GM23338 (cell line): ENCODE measurements at regions not wholly inside any gene's neighbourhood (a gene's known extent, or its start where the extent isn't known, plus 50 kb on each side); places are given as distances from the start of the nearest gene placed in this dataset.

Source experiments
- EZH2 ChIP-seq: fragments of 200-600 bp; sonication (generic); IDR thresholded peaks from one replicate; pipeline ENCODE4 v1.8.0; 2017; ENCODE audit warnings: antibody characterized with exemption, mild to moderate bottlenecking, low read depth; ENCODE audit not compliant: unreplicated experiment
- POLR2AphosphoS5 ChIP-seq: IDR thresholded peaks from 2 replicates; pipeline ENCODE4 v1.6.1; 2016; ENCODE audit warnings: antibody characterized with exemption, low read depth
- TF ChIP-seq, protein P1 (sequence below), 2 experiments: fragments of 200-600 bp in 1 of 2; sonication (generic) in 1 of 2; conservative IDR thresholded peaks; 2 replicates each; pipeline versions ENCODE4 v1.5.1 to v1.6.1; 2016 to 2017; ENCODE audit warnings: antibody characterized with exemption in 2 of 2, low read depth in 2 of 2, mild to moderate bottlenecking in 2 of 2, moderate library complexity in 1 of 2

DNA sequence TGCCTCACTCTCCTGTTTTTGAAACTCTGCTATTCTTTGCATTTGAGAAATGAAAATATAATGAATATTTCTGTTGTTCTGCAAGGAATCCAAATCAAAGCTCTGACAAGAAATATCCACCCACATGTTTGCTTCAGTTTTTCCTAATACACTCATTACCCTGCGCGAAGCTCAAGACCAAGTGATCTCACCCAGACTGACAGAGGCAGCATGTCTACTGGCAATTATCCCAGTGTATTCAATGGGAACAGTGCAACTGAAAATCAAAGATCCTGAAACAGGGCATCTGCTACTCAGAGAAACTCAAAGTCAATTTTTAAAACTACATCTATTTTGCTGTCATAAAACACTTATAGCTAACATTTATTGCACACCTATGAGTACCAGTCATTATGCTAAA lies 321.0 kb upstream of the LRRC7 start:
- TF ChIP-seq, protein P1, sequence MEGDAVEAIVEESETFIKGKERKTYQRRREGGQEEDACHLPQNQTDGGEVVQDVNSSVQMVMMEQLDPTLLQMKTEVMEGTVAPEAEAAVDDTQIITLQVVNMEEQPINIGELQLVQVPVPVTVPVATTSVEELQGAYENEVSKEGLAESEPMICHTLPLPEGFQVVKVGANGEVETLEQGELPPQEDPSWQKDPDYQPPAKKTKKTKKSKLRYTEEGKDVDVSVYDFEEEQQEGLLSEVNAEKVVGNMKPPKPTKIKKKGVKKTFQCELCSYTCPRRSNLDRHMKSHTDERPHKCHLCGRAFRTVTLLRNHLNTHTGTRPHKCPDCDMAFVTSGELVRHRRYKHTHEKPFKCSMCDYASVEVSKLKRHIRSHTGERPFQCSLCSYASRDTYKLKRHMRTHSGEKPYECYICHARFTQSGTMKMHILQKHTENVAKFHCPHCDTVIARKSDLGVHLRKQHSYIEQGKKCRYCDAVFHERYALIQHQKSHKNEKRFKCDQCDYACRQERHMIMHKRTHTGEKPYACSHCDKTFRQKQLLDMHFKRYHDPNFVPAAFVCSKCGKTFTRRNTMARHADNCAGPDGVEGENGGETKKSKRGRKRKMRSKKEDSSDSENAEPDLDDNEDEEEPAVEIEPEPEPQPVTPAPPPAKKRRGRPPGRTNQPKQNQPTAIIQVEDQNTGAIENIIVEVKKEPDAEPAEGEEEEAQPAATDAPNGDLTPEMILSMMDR (conservative IDR thresholded peaks at IDR 0.05; ENCODE audit: low read depth in 2 of 2): no peak
- TF ChIP-seq POLR2AphosphoS5: no peak
- no peak for TF ChIP-seq EZH2
